ENCODE measurements at regions not wholly inside any gene's neighbourhood (a gene's known extent, or its start where the extent isn't known, plus 50 kb on each side); places are given as distances from the start of the nearest gene placed in this dataset. TPM values are rescaled to one million over a fixed set of nuclear protein-coding genes. Genes with fewer than 3 reads are reported as not detected.

DNA sequence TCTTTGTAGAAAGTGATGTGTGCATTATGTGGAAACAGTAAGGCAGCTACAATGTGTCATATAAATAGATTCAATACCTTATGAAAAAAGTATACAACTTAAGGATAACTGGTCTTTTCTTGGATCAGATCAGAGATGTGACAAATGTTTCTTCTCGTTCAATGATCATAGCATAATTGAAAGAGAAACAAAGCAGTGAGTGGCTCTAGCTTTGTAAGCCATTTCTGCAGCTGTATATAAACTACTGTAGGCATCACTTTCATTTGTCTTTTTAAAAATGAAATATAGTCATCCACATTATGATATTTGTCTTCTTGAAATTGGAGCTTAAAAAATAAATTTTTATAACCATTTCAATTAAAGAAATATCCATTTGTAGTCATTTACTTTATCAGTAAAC lies 63.8 kb upstream of the LMO3 start:
- TF ChIP-seq, protein P1, sequence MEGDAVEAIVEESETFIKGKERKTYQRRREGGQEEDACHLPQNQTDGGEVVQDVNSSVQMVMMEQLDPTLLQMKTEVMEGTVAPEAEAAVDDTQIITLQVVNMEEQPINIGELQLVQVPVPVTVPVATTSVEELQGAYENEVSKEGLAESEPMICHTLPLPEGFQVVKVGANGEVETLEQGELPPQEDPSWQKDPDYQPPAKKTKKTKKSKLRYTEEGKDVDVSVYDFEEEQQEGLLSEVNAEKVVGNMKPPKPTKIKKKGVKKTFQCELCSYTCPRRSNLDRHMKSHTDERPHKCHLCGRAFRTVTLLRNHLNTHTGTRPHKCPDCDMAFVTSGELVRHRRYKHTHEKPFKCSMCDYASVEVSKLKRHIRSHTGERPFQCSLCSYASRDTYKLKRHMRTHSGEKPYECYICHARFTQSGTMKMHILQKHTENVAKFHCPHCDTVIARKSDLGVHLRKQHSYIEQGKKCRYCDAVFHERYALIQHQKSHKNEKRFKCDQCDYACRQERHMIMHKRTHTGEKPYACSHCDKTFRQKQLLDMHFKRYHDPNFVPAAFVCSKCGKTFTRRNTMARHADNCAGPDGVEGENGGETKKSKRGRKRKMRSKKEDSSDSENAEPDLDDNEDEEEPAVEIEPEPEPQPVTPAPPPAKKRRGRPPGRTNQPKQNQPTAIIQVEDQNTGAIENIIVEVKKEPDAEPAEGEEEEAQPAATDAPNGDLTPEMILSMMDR (IDR thresholded peaks at IDR 0.05): no peak
- TF ChIP-seq POLR2A (IDR thresholded peaks at IDR 0.05) (no peak), EP300 (IDR thresholded peaks at IDR 0.05) (no peak)
- Histone ChIP-seq H3K4me1 (ENCODE audit: insufficient read depth) (no peaks in the 10 kb centered on the region), H3K27me3 (no peaks in the 10 kb centered on the region), H3K36me3 (no peaks in the 10 kb centered on the region), H3K4me3 (no peak overlapping the region), H3K27ac (no peak overlapping the region), H3K9me3 (no peaks in the 10 kb centered on the region)
- no peak for DNase-seq
- 20 to 25% (median 24%) methylated on average over 1 of the region's 1 CpG for WGBS, 3 donors
- intact Hi-C loops (cut with DNase I): no loop called here

GRCh38 chr12:16668198-16668597 lies 62.2 kb upstream of the LMO3 start:
- intact Hi-C loops (cut with DNase I): no loop called here
- Histone ChIP-seq H3K4me1 (ENCODE audit: insufficient read depth) (no peaks in the 10 kb centered on the region), H3K36me3 (no peaks in the 10 kb centered on the region), H3K27me3 (no peaks in the 10 kb centered on the region), H3K9me3 (no peaks in the 10 kb centered on the region), H3K27ac (no peak overlapping the region), H3K4me3 (no peak overlapping the region)
- no peak for TF ChIP-seq POLR2A (IDR thresholded peaks at IDR 0.05)
- TF ChIP-seq, protein P1 (IDR thresholded peaks at IDR 0.05): no peak
- no peak for TF ChIP-seq EP300 (IDR thresholded peaks at IDR 0.05)
- DNase-seq: no peak
- 60 to 80% (median 63%) methylated on average over 2 of the region's 2 CpGs for WGBS, 3 donors

DNA sequence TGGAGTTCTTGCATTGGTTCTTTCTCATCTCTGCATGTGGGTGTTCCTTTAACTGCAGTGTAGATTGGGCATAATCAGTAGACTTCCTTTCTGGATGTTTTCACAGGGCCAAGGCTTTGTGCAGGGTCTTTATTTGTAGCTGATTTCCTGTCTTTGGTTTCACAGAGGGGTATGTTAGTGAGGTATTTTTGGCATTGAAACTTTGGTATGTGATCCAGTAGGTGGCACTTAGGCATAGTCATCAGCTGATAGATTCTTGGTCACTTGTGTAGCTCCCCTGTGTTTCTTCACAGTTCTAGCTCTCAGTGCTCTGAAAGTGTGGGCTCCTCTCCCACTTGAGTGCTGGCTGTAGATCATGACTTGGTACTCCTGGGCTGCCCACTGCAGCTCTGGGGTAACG lies 52.7 kb upstream of the LMO3 start:
- Histone ChIP-seq H3K27ac (no peak overlapping the region), H3K4me1 (ENCODE audit: insufficient read depth) (no peaks in the 10 kb centered on the region), H3K27me3 (no peaks in the 10 kb centered on the region), H3K36me3 (no peaks in the 10 kb centered on the region), H3K4me3 (no peak overlapping the region), H3K9me3 (no peaks in the 10 kb centered on the region)
- 47 to 64% (median 63%) methylated on average over 1 of the region's 1 CpG for WGBS, 3 donors
- no peak for DNase-seq
- TF ChIP-seq EP300 (IDR thresholded peaks at IDR 0.05): no peak
- TF ChIP-seq, protein P1 (IDR thresholded peaks at IDR 0.05): no peak
- TF ChIP-seq POLR2A (IDR thresholded peaks at IDR 0.05): no peak
- intact Hi-C loops (cut with DNase I): no loop called here

Small RNA genes lying in the stretch of these regions (microRNA-seq; reads per million reads assigned to microRNA genes)
- 0 reads per million in 3 donors for gene MIR3974

Small RNA genes lying in the stretch of these regions (small RNA-seq; reads per million reads assigned to genes)
- not detected for gene RNU6-837P
